HCT116 (cell line): ENCODE measurements at regions not wholly inside any gene's neighbourhood (a gene's known extent, or its start where the extent isn't known, plus 50 kb on each side); places are given as distances from the start of the nearest gene placed in this dataset.

Experiments used
- ATAC-seq: fragments of 200-7000 bp; cut with Tn5 transposase; 2 replicates; pipeline ENCODE4 v1.9.1; 2020; ENCODE audit warnings: mild to moderate bottlenecking, moderate library complexity
- BruUV-seq: library from RNA; stranded (reverse); fragments of 400-500 nt; replicated peaks from 2 replicates; lab custom pipeline; 2021; lab: Mats Ljungman, UMichigan
- CTCF ChIA-PET: fragments of 300-600 bp; sonication (Branson Sonifier 250); formaldehyde crosslinking; loops from one replicate; lab custom pipeline; 2021; ENCODE audit warnings: antibody characterized with exemption; lab: Charles Lee
- POLR2A ChIA-PET: fragments of 300-600, 350-600 bp; sonication (Branson Sonifier 250); formaldehyde crosslinking; loops from one replicate; lab custom pipeline; 2021; ENCODE audit warnings: antibody characterized with exemption; lab: Charles Lee
- RAD21 ChIA-PET, 2 experiments: fragments of 300-600 bp; sonication (Branson Sonifier 250); formaldehyde crosslinking; loops; one replicate each; lab custom pipeline; 2023; ENCODE audit warnings: low total read pairs in 2 of 2; ENCODE audit not compliant: uncharacterized antibody in 2 of 2, unreplicated experiment in 2 of 2, low non-redundant PET in 1 of 2; lab: Charles Lee
- DNase-seq: peaks from one replicate; pipeline ENCODE4 v3.0.0-alpha.2; 2010; ENCODE audit warnings: low read depth, low spot score
- H2AFZ ChIP-seq: fragments of 200-600 bp; shearing (Covaris generic), sonication (generic); 2 replicates; pipeline ENCODE4 v1.6.1; 2017; ENCODE audit warnings: low read depth, mixed run types, mixed read lengths, antibody characterized with exemption, low read length; ENCODE audit not compliant: poor library complexity, severe bottlenecking
- H3K27ac ChIP-seq: 2 replicates; pipeline ENCODE4 v1.5.1; 2012; ENCODE audit warnings: low read depth, low read length
- H3K27me3 ChIP-seq: fragments of 200-600 bp; sonication (generic); 2 replicates; pipeline ENCODE4 v1.6.1; 2016; ENCODE audit warnings: mixed run types, low read length, mixed read lengths; ENCODE audit not compliant: insufficient read depth
- H3K36me3 ChIP-seq, 2 experiments: fragments of 200-500 bp in 1 of 2; fragments of 200-600 bp in 1 of 2; sonication (Bioruptor generic) in 1 of 2; sonication (generic) in 1 of 2; 2 replicates each; pipeline versions ENCODE4 v1.5.1 to v1.6.1; 2014 to 2016; ENCODE audit warnings: low read length in 2 of 2, inconsistent platforms in 1 of 2, mixed read lengths in 1 of 2, mixed run types in 1 of 2; ENCODE audit not compliant: insufficient read depth in 2 of 2, control insufficient read depth in 1 of 2
- H3K4me1 ChIP-seq, 2 experiments: fragments of 200-600 bp in 1 of 2; sonication (generic) in 1 of 2; 2 replicates each; pipeline versions ENCODE4 v1.5.1 to v1.6.1; 2012 to 2017; ENCODE audit warnings: low read length in 2 of 2, inconsistent platforms in 1 of 2, mild to moderate bottlenecking in 1 of 2, mixed read lengths in 1 of 2, mixed run types in 1 of 2, moderate library complexity in 1 of 2; ENCODE audit not compliant: insufficient read depth in 2 of 2, control insufficient read depth in 1 of 2
- H3K4me2 ChIP-seq: fragments of 200-600 bp; sonication (generic); 2 replicates; pipeline ENCODE4 v1.6.1; 2017; ENCODE audit warnings: mixed run types, low read length, mixed read lengths
- H3K4me3 ChIP-seq, 2 experiments: fragments of 200-600 bp in 1 of 2; sonication (generic) in 1 of 2; replicated peaks in 1 of 2; 2 replicates each; pipeline ENCODE4 v1.5.1; 2011 to 2016; ENCODE audit warnings: low read length in 2 of 2, control low read depth in 1 of 2, low read depth in 1 of 2, mild to moderate bottlenecking in 1 of 2, mixed read lengths in 1 of 2, mixed run types in 1 of 2
- H3K79me2 ChIP-seq: fragments of 200-600 bp; sonication (generic); 2 replicates; pipeline ENCODE4 v1.6.1; 2017; ENCODE audit warnings: mild to moderate bottlenecking, mixed run types, low read length, moderate library complexity, mixed read lengths; ENCODE audit not compliant: insufficient read depth
- H3K9ac ChIP-seq: fragments of 200-600 bp; sonication (generic); 2 replicates; pipeline ENCODE4 v1.6.1; 2016; ENCODE audit warnings: low read length, mixed read lengths
- H3K9me2 ChIP-seq: fragments of 200-600 bp; sonication (generic), shearing (Covaris generic); 2 replicates; pipeline ENCODE4 v1.6.1; 2017; ENCODE audit warnings: mixed run types, mild to moderate bottlenecking, moderate library complexity; ENCODE audit not compliant: insufficient read depth
- H3K9me3 ChIP-seq, 2 experiments: fragments of 200-500 bp in 1 of 2; fragments of 200-600 bp in 1 of 2; sonication (Bioruptor generic) in 1 of 2; sonication (generic) in 1 of 2; 2 replicates each; pipeline ENCODE4 v1.6.1; 2014 to 2017; ENCODE audit warnings: low read length in 2 of 2, mixed read lengths in 2 of 2, inconsistent platforms in 1 of 2, low read depth in 1 of 2, mild to moderate bottlenecking in 1 of 2, mixed run types in 1 of 2, moderate library complexity in 1 of 2; ENCODE audit not compliant: control insufficient read depth in 1 of 2, insufficient read depth in 1 of 2
- H4K20me1 ChIP-seq: fragments of 200-600 bp; sonication (generic), shearing (Covaris generic); 2 replicates; pipeline ENCODE4 v1.6.1; 2017; ENCODE audit warnings: mixed run types, mild to moderate bottlenecking, moderate library complexity; ENCODE audit not compliant: insufficient read depth
- CBX3 ChIP-seq: IDR thresholded peaks from 2 replicates; pipeline ENCODE4 v1.6.1; 2012; ENCODE audit warnings: low read depth
- CEBPB ChIP-seq: IDR thresholded peaks from 2 replicates; pipeline ENCODE4 v1.6.1; 2012; ENCODE audit warnings: low read depth
- EGR1 ChIP-seq: IDR thresholded peaks from 2 replicates; pipeline ENCODE4 v1.6.1; 2012; ENCODE audit warnings: low read depth
- ELF1 ChIP-seq: IDR thresholded peaks from 2 replicates; pipeline ENCODE4 v1.6.1; 2012; ENCODE audit warnings: low read depth, borderline replicate concordance
- EZH2 ChIP-seq: fragments of 200-600 bp; sonication (generic); IDR thresholded peaks from 2 replicates; pipeline ENCODE4 v1.6.1; 2017; ENCODE audit warnings: antibody characterized with exemption, mixed run types
- EZH2phosphoT487 ChIP-seq: fragments of 200-600 bp; IDR thresholded peaks from 2 replicates; pipeline ENCODE4 v1.6.1; 2018; ENCODE audit warnings: antibody characterized with exemption, borderline replicate concordance
- FOSL1 ChIP-seq: IDR thresholded peaks from 2 replicates; pipeline ENCODE4 v1.6.1; 2012; ENCODE audit warnings: low read depth
- JUND ChIP-seq: IDR thresholded peaks from 2 replicates; pipeline ENCODE4 v1.6.1; 2012
- POLR2A ChIP-seq: IDR thresholded peaks from 2 replicates; pipeline ENCODE4 v1.7.0; 2011; ENCODE audit warnings: borderline replicate concordance; ENCODE audit not compliant: insufficient read depth, insufficient read length; ENCODE audit errors: extremely low read depth
- POLR2AphosphoS5 ChIP-seq: IDR thresholded peaks from 2 replicates; pipeline ENCODE4 v1.6.1; 2011; ENCODE audit warnings: mild to moderate bottlenecking, low read depth, low read length, moderate library complexity
- TCF7L2 ChIP-seq: IDR thresholded peaks from 2 replicates; pipeline ENCODE4 v1.7.0; 2011; ENCODE audit warnings: borderline replicate concordance, inconsistent platforms; ENCODE audit not compliant: insufficient read depth, insufficient read length; ENCODE audit errors: extremely low read depth
- YY1 ChIP-seq: IDR thresholded peaks from 2 replicates; pipeline ENCODE4 v1.6.1; 2011; ENCODE audit warnings: low read length, low read depth, moderate library complexity, mild to moderate bottlenecking; ENCODE audit not compliant: insufficient replicate concordance; ENCODE audit errors: extremely low read depth
- intact Hi-C: fragments of 100-400 bp; cut with micrococcal nuclease; formaldehyde crosslinking; loops from 2 replicates; pipeline ENCODE4 v1.10.0; 2022
- TF ChIP-seq, protein P1 (sequence below): IDR thresholded peaks from 2 replicates; pipeline ENCODE4 v1.6.1; 2012
- TF ChIP-seq, protein P2 (sequence below), 3 experiments: fragments of 200-600 bp in 1 of 3; sonication (generic) in 1 of 3; IDR thresholded peaks in 2 of 3; conservative IDR thresholded peaks in 1 of 3; 2 replicates each; pipeline ENCODE4 v1.5.1; 2012 to 2017; ENCODE audit warnings: low read depth in 2 of 3, low read length in 2 of 3, antibody characterized with exemption in 1 of 3, borderline replicate concordance in 1 of 3, control low read depth in 1 of 3, mild to moderate bottlenecking in 1 of 3, mixed read lengths in 1 of 3, mixed run types in 1 of 3, moderate library complexity in 1 of 3; ENCODE audit not compliant: insufficient read depth in 1 of 3
- TF ChIP-seq, protein P3 (sequence below): IDR thresholded peaks from 2 replicates; pipeline ENCODE4 v1.6.1; 2012

DNA sequence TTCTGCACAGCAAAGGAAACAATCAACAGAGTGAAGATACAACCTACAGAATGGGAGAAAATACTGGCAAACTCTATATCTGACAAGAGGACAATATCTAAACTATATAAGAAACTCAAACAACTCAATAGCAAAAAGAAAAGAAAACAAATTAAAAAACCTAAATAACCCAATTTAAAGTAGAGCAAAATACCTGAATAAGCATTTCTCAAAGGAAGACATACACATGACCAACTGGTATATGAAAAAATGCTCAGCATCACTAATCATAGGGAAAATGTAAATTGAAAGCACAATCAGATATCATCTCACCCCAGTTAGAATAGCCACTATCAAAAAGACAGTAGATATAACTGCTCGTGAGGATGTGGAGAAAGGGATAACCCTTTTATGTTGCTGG is 87.8 kb upstream of the FOXA2 start:
- H3K4me2 ChIP-seq, result no peak overlapping the region
- no peaks in the 10 kb centered on the region for H3K79me2 ChIP-seq
- H3K9me3 ChIP-seq, result 0 out of 4 replicates have a peak, but pooled peaks cover 0 to 3% of the 10 kb centered on the region in 2 experiments
- ChIA-PET POLR2A (no interaction called here), CTCF (no interaction called here), RAD21 (no interaction called here)
- no peaks in the 10 kb centered on the region for H4K20me1 ChIP-seq
- no peaks in the 10 kb centered on the region for H3K4me1 ChIP-seq
- ATAC-seq, result no peak
- H3K9me2 ChIP-seq, result no peaks in the 10 kb centered on the region
- intact Hi-C loops, result no loop called here
- H2AFZ ChIP-seq, result no peak overlapping the region
- H3K9ac ChIP-seq, result no peak overlapping the region
- no peak overlapping the region for H3K4me3 ChIP-seq
- DNase-seq, result no peak
- no peaks in the 10 kb centered on the region for H3K36me3 ChIP-seq
- TF ChIP-seq, protein P1, sequence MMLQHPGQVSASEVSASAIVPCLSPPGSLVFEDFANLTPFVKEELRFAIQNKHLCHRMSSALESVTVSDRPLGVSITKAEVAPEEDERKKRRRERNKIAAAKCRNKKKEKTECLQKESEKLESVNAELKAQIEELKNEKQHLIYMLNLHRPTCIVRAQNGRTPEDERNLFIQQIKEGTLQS, result no peak
- TF ChIP-seq, protein P2, sequence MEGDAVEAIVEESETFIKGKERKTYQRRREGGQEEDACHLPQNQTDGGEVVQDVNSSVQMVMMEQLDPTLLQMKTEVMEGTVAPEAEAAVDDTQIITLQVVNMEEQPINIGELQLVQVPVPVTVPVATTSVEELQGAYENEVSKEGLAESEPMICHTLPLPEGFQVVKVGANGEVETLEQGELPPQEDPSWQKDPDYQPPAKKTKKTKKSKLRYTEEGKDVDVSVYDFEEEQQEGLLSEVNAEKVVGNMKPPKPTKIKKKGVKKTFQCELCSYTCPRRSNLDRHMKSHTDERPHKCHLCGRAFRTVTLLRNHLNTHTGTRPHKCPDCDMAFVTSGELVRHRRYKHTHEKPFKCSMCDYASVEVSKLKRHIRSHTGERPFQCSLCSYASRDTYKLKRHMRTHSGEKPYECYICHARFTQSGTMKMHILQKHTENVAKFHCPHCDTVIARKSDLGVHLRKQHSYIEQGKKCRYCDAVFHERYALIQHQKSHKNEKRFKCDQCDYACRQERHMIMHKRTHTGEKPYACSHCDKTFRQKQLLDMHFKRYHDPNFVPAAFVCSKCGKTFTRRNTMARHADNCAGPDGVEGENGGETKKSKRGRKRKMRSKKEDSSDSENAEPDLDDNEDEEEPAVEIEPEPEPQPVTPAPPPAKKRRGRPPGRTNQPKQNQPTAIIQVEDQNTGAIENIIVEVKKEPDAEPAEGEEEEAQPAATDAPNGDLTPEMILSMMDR (IDR thresholded peaks at IDR 0.05 in 2 of 3, conservative IDR thresholded peaks at IDR 0.05 in 1 of 3; ENCODE audit: borderline replicate concordance in 1 of 3, insufficient read depth in 1 of 3, low read depth in 2 of 3, low read length in 2 of 3), result no peak
- TF ChIP-seq CBX3, result no peak
- no peak for TF ChIP-seq EZH2
- TF ChIP-seq FOSL1, result no peak
- H3K27ac ChIP-seq, result no peak overlapping the region
- BruUV-seq, result no TSS peak
- no peaks in the 10 kb centered on the region; the same call in 1 of the 2 replicates for H3K27me3 ChIP-seq

DNA sequence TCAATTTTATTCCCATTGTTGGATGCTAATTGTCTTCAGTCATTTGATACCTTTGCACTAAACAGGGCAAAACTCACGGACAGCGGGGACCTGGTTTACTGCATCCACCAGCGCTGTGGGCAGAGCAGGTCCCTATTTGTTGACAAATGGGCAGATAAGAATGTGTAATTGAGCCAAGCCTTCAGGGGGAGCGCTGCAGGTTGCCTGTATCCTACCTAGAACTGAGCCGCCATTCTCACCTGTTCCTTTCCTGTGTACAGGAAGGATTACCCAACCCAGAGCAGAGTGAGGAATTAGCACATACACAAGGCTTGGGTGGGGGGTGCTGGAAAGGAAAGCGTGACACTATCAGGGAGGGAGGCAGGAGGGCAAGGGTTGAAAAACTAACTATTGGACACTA is 89.1 kb upstream of the FOXA2 start:
- no peak overlapping the region for H2AFZ ChIP-seq
- ATAC-seq, result no peak
- DNase-seq, result no peak
- no peaks in the 10 kb centered on the region for H3K9me2 ChIP-seq
- no peak overlapping the region for H3K9ac ChIP-seq
- H3K4me1 ChIP-seq, result no peaks in the 10 kb centered on the region
- H3K9me3 ChIP-seq, result peaks cover under 1 to 3% of the 10 kb centered on the region in 2 experiments; a peak in 1 of 4 replicates
- no peaks in the 10 kb centered on the region for H3K79me2 ChIP-seq
- POLR2A ChIA-PET, result no interaction called here
- RAD21 ChIA-PET, result no interaction called here
- CTCF ChIA-PET, result no interaction called here
- no peaks in the 10 kb centered on the region for H3K36me3 ChIP-seq
- TF ChIP-seq TCF7L2 (no peak), POLR2A (no peak), CEBPB (no peak), EGR1 (no peak), JUND (no peak), EZH2phosphoT487 (no peak), ELF1 (no peak), YY1 (no peak), POLR2AphosphoS5 (no peak)
- TF ChIP-seq, protein P2 (IDR thresholded peaks at IDR 0.05 in 2 of 3, conservative IDR thresholded peaks at IDR 0.05 in 1 of 3; ENCODE audit: borderline replicate concordance in 1 of 3, insufficient read depth in 1 of 3, low read depth in 2 of 3, low read length in 2 of 3), result no peak
- TF ChIP-seq, protein P3, sequence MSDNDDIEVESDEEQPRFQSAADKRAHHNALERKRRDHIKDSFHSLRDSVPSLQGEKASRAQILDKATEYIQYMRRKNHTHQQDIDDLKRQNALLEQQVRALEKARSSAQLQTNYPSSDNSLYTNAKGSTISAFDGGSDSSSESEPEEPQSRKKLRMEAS, result no peak
- TF ChIP-seq, protein P1, result no peak
- no peak overlapping the region for H3K27ac ChIP-seq
- no peaks in the 10 kb centered on the region; the same call in 1 of the 2 replicates for H3K27me3 ChIP-seq
- intact Hi-C loops, result no loop called here
- no peak overlapping the region for H3K4me3 ChIP-seq
- H3K4me2 ChIP-seq, result no peak overlapping the region
- H4K20me1 ChIP-seq, result no peaks in the 10 kb centered on the region
- BruUV-seq, result no TSS peak
